Head of caudate nucleus (tissue), 42 donors: ENCODE measurements at regions not wholly inside any gene's neighbourhood (a gene's known extent, or its start where the extent isn't known, plus 50 kb on each side); places are given as distances from the start of the nearest gene placed in this dataset.
"Not testable (repeated sequence)": the region's sequence is repeated elsewhere in the genome, so short reads cannot be mapped to it uniquely, and the experiment has no call there.

Experiments used
- DNase-seq, 42 donors: peaks; one replicate each; pipeline versions ENCODE4 v3.0.0 to v3.0.0-alpha.2; 2020 to 2021; ENCODE audit warnings: mixed read lengths in 7 of 42
- intact Hi-C: fragments of 100-400 bp; cut with DNase I; formaldehyde crosslinking; loops from one replicate; pipeline ENCODE4 v1.15.0; 2022

- DNase-seq = no peak
- intact Hi-C loops = no loop called here
These were observed 366.7 kb upstream of the SGO1 start for GRCh38 chr3:20552605-20553275.

- intact Hi-C loops, DNase-seq: not testable (repeated sequence)
These were observed 361.6 kb upstream of the SGO1 start for GRCh38 chr3:20547361-20548269.

GRCh38 chr3:20546636-20547035 lies 360.6 kb upstream of the SGO1 start:
- no peak for DNase-seq
- intact Hi-C loops = no loop called here

- DNase-seq = no peak
- intact Hi-C loops = no loop called here
These were observed 357.7 kb upstream of the SGO1 start for GRCh38 chr3:20543535-20544226.

- no peak for DNase-seq
- intact Hi-C loops = no loop called here
These were observed 354.1 kb upstream of the SGO1 start for GRCh38 chr3:20540066-20540465.

- intact Hi-C loops = no loop called here
- no peak for DNase-seq
These were observed 353.7 kb upstream of the SGO1 start for GRCh38 chr3:20539666-20540065.

GRCh38 chr3:20537234-20537633 lies 351.2 kb upstream of the SGO1 start:
- DNase-seq = no peak
- intact Hi-C loops = no loop called here

- DNase-seq = no peak
- intact Hi-C loops = no loop called here
These were observed 343.9 kb upstream of the SGO1 start for GRCh38 chr3:20529911-20530310.

GRCh38 chr3:20528180-20528770 lies 342.3 kb upstream of the SGO1 start:
- intact Hi-C loops = no loop called here
- DNase-seq = no peak

- intact Hi-C loops = no loop called here
These were observed 341.4 kb upstream of the SGO1 start for GRCh38 chr3:20527368-20527767.

GRCh38 chr3:20524328-20524727 lies 338.3 kb upstream of the SGO1 start:
- intact Hi-C loops = no loop called here
- no peak for DNase-seq

More at GRCh38 chr3:20527368-20527767, 341.4 kb upstream of the SGO1 start:
- no peak for DNase-seq

GRCh38 chr3:20523293-20523692 lies 337.3 kb upstream of the SGO1 start:
- intact Hi-C loops = no loop called here
- DNase-seq = no peak

GRCh38 chr3:20517316-20517715 lies 331.3 kb upstream of the SGO1 start:
- intact Hi-C loops, DNase-seq: not testable (repeated sequence)

GRCh38 chr3:20516311-20516710 lies 330.3 kb upstream of the SGO1 start:
- no peak for DNase-seq

GRCh38 chr3:20515834-20516233 lies 329.8 kb upstream of the SGO1 start:
- no peak for DNase-seq
- intact Hi-C loops = no loop called here

More at GRCh38 chr3:20516311-20516710, 330.3 kb upstream of the SGO1 start:
- intact Hi-C loops = no loop called here

GRCh38 chr3:20511863-20512505 lies 326.0 kb upstream of the SGO1 start:
- peak in 8 of 42 donors; percentile 3 to 49 (median 34) for DNase-seq
- intact Hi-C loops = no loop called here

- intact Hi-C loops = no loop called here
- DNase-seq = no peak
These were observed 324.4 kb upstream of the SGO1 start for GRCh38 chr3:20510396-20510795.

GRCh38 chr3:20503394-20504082 lies 317.5 kb upstream of the SGO1 start:
- DNase-seq = no peak

More at GRCh38 chr3:20503394-20504082, 317.5 kb upstream of the SGO1 start:
- intact Hi-C loops = no loop called here
